Lung microvascular endothelial cell (primary cell): ENCODE measurements at regions not wholly inside any gene's neighbourhood (a gene's known extent, or its start where the extent isn't known, plus 50 kb on each side); places are given as distances from the start of the nearest gene placed in this dataset.

Source experiments
- DNase-seq, 2 donors: peaks; one replicate each; pipeline versions ENCODE4 v3.0.0 to v3.0.0-alpha.2; 2010; ENCODE audit warnings: low read depth in 2 of 2

DNA sequence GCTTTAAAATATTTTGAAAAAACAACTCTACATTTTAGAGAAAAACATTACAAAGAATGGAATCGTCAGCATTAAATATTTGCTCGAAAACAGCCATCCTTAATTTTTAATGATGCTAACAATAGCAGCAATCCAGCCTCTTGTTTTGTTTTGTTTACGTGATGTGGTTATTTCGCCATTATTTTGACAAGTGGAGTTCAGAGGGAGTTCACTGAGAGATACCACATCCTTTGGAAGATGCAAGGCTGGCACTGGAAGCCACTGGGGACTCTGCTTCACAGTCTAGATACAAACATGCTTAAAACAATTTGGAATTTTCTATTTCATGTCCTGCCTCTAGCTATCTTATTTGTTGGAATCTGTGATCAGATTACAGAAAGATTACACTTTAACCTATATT is 556.3 kb downstream of the PCDH17 start:
- DNase-seq: no peak

DNA sequence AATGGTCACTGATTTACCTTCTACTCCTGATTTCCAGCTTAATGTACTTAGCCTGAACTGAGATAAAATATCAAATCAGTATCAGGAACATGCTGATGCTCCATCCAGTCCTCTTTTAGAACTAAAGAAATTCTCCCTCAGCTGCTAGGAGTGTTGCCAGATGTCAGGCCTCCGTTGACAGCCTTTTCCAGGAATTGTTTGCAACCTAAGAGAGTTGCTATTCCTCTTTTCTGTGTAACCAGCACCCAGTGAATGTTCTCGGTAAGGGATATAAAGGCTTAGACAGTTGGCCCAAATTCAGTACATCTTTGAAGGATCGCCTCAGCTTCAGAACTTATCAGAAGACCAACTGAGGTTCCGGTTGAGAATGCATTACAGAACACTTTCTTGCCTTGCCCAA is 559.0 kb downstream of the PCDH17 start:
- DNase-seq: no peak

DNA sequence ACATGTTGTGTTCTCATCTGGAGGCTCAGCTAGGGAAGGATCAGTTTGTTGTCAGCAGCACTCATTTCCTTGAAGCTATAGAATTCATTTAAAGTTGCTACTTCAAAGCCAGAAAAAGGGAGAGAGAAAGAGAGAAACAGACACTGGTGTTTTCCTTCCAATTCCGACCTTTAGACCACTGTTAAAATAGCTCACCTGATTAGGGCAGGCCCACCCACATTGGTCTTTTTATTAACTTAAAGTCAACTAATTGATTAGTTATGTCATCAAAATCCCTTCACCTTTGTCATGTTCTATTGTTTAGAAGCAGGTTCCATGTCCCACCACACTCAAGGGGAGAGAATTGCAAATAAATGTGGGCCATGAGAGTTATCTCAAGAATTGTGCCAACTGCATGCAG is 560.2 kb downstream of the PCDH17 start:
- no peak for DNase-seq

DNA sequence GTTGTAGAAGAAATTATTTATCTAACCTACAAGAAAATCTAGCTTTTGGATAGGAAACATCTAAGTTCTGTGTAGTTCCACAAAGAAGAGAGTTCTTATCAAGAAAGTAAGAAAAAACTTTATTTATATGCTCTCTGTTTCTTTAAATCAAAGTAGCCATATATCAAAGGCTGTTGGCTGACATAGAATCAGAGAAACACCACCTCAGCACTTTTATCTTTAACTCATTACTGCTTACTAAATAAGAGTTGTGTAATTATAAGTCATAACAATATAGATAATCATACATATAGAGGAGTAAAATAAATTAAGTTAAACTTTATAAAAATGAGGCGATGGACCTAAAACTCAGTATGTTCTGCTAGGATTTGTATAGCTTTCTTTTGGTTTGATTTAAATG is 570.6 kb downstream of the PCDH17 start:
- DNase-seq: no peak

DNA sequence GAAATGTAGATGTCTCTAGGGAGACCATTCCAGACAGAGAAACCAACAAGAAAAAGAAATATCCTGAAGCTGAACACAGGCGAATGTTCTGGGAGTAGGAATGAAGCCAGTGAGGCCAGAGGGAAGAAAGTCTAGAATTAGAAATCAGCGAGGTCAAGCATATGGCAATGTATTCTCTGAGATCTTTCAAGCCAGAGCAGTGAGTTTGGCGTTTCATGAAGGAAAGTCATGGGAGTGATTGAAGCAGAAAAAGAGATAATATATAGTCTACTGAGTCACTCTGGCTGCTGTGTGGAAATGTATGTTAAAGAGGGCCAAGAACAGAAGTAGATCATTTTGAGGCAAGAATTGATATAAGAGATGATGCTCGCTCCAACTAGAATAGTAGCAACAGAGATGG is 576.0 kb downstream of the PCDH17 start:
- DNase-seq: no peak

DNA sequence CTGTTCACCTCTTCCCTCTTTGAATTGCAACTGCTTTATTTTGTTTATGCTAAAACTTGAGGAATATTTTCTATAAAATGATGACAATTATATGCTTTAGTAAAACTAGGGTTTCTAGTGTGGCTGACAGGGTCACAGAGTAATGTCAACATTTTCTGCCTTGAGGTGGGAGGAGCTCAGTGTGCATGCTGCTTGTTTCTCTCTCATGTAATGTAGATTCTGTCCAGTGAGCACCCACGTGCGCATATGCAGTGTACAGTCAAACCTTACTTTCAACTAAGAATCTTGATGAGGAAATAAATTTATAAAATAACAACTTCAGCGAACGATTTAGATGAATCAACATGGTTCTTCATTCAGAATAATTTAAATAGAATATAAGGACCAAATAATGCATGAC is 603.9 kb downstream of the PCDH17 start:
- no peak for DNase-seq

DNA sequence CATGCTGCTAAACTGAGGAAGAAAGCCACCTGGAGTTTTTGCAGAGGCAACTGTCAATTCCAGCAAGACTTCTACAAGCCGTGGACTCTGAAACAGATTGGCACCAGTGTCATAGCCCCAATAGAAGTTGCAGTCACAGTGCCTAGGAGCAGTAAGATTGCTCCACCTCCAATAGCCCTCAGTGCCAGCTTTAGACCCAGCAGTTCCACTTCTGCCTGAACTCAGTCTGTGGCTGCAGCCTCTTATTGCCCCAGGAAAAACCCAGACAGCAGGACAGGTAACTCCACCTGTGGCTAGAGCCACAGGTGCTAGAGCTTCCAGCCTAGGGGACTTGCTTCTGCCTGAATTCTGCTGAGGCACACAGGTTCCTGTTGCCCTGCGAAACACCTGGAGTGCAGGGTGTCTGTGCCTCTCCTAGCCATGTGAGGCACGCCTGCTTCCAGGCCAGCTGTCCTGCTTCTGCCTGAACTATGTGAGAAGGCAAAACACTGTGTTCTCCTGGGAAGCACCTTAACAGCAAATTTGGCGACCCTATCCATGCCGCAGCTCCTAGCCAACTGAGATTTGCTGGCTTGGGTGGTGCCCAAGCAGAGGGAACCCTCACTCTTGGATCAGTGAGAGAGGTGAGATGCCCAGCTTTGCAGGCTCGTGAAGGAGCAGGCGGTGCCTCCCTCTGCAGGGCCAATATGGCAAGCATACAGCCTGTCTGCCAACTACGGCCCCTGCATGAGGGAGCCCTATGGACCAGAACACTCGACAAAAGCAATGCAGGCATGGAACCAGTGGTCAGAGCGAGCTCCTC is 607.6 kb downstream of the PCDH17 start:
- DNase-seq: no peak

DNA sequence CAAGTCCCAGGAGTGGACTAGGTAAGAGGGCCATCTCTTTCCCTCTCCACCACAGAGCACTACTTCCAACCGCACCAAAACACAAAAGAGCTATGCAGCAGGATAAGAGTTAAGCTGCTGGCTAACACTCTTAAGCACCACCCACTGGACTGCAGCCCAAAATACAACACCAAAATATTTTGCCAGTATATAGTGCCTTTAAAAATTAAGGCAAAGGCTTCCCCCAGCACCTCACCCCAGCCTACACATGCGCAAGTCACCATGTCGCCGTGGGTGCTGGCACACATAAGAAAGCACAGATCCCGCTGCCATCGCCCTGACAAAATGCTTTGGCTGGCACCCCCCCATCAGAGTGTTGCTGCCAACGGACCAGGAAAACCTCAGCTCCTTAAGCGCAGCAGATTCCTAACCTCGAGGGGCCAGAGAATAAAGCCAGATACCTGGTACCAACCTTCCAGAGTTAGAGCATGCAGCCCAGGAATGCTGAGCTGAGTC is 608.3 kb downstream of the PCDH17 start:
- DNase-seq: no peak

DNA sequence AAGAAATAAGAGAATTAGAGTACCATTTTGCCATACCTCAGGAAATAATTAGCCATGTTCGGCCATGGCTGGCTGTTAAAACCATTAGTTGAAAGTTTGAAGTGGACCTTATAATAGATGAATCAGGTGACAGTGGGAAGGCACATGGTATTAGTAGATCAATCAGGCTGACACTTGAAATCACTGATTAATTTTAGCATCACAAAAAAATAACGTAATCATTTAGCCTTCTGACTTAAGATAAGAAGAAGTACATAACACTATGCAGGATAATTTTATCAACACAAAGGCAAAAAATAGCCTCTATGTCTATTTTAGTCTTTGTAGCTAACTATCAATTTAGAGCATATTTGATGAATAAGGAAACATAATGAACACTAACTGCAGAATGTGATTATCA is 615.5 kb downstream of the PCDH17 start:
- DNase-seq: no peak

DNA sequence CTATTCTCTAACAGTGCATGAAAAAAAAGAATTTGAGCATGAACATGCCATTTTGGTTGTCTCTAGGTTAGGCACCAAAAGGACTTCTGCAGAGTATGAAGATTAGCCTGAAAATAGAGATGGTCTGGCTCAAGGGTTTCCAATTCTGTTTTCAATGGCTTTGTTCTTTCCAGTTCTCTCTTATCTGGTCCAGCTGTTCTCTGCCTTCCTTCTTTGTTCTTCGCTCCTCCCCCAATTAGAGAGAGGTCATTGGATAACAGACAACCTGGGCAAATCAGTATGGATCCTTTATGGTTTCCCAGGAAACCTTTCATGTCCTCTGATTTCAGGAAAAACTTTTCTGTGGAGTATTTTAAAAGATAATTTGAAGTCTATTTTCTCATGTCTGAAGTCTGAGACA is 623.4 kb downstream of the PCDH17 start:
- DNase-seq: no peak

DNA sequence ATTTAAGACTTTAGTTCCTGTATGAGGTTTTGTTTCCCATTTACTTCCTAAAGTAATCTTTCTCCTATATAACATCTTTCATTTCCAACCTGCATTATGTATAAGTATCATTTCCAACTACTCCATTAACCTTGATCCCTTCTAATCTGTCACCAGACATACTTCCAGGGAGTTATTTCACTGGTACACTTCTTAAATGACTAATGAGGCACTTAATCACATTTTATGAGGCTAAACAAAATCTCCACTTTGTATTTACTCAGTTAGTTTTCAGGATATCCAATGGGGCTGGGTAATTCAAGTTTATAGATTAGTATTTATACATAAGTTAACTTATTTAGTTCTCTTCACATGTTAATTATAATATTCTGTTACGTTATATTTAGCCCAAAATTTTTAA is 634.7 kb downstream of the PCDH17 start:
- DNase-seq: no peak

DNA sequence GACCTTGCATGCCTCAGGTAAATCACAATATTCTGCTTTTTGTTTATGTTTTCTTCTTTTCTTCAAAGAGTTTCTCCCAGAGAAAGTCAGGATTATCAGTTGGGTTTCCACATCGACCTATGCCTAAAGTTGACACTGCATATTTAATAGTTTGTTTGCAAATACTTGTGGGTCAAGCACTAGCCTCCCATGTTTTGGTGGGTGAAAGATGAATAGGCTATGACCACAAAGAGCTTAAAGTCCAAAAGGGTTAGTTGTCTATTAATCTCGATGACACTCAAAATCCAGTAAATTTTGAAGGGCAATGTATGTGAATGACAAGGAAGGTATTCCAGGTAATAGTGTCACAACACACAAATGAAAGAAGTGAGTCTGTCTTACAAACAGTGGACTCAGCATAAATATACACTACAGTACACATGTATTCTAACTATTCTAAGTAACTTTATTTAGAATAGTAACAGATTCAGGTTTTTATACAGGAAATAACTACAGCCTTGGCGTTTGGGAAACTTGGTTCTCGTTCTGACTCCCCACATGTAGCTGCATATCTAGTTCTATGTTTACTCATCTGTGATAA is 667.1 kb downstream of the PCDH17 start:
- DNase-seq: no peak

DNA sequence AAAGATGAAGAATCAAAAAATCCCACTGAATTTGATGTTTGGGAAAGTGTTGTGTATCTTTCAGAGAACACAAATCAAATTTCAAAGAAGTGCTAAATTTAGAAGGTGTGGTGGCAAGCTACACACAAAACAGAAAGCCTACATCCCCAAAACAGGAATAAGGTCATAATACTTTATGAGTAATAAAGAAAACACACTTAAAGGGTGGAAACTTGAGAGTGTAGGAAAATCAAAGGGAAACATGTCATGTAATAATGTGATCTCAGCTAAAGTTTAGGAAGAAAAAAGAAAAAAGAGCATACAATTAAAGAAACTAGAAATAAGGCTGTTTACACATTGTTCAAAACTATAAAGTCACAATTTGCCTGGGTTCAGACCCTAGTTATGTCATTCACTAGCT is 668.7 kb downstream of the PCDH17 start:
- DNase-seq: no peak

DNA sequence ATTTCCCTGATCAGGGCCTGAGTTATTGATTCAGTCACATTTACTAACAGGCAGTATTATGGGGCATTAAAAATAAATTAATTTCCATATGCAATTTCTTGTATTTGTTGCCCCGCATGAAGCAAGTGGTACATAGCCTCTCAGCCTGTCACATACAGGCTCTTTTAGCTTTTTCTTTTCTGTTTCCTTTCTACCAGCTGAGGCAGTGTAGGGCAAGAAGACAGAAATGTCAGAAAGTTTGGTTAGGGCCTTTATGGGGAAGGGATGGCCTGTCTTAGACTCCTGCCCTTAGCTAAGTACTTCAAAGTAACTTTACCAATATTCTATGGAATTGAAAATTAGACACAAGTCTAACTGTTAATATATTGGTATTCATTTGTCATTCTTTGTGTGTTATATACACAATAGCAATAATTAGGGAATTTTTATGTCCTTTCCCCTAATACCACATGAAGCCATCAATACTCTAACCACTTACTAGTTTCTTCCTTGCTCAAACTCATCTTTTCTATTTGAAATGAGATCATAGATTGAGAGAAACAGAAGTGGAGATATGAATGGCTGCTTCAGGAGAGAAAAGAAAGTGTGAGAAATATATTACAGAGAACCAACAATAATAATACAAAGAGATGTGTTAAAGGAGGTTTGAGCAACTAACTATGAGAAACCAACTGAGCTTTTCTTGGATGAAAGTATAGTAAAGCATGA is 669.6 kb downstream of the PCDH17 start:
- no peak for DNase-seq

DNA sequence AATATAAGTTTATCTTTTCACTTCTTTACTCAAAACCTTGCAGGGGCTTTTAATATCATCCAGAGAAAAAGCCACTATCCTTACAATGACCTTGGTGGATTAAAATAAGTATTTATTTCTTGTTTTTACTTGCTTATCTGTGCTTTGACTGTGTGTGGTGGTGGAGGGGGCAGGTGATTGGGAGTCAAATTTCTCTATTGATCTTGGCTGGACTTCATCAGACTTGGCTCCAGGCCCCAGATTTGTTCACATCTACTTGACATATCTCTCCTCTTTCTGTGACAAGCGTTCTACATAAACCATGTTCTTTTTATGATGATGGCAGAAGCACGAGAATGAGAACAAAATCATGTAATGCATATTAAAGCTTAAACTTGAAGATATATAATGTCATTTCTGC is 670.8 kb downstream of the PCDH17 start:
- no peak for DNase-seq

DNA sequence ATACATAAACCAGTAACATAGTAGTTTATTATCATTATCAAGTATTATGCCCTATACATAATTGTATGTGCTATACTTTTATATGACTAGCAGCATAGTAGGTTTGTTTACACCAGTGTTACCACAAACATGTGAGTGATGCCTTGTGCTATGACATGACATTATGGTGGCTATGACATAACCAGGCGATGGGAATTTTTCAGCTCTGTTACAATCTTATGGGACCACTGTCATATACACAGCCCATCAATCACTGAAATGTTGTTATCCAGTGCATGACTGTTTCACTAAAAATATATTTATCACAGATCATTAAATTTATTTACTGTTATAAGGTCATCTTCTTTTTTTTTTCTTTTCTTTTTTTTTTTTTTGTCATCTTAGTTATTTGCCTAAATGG is 674.5 kb downstream of the PCDH17 start:
- no peak for DNase-seq

DNA sequence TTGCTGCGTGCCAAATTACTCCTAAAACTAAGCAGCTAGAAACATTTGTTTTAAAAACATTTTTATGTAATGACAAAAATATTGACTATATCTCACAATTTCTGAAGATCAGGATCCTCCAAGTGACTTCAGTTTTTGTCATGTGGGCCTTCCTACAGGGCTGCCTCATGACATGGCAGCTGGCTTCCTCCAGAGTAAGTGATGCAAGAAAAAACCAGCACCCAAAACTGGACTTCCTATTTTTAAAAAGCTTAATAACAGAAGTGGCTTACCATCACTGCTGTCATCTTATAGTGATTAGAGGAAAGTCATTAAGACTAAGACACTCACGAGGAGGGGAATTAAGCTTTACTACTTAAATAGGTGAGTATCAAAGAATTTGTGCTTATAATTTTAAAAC is 681.7 kb downstream of the PCDH17 start:
- DNase-seq: no peak

DNA sequence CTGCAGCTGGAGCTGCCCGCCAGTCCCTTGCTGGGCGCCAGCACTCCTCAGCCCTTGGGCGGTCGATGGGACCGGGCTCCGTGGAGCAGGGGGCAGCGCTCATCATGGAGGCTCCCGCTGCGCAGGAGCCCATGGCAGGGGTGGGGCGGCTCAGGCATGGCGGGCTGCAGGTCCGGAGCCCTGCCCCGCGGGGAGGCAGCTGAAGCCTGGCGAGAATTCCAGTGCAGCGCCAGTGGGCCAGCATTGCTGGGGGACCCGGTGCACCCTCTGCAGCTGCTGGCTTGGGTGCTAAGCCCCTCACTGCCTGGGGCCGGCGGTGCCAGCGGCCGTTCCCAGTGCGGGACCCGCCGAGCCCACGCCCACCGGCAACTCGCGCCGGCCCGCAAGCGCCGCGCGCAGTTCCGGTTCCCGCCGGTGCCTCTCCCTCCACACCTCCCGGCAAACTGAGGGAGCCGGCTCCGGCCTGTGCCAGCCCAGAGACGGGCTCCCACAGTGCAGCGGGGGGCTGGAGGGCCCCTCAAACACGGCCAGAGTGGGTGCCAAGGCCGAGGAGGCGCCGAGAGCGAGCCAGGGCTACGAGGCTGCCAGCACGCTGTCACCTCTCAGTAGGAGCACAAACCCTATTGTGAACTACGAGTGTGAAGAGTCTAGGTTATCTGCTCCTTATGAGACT is 687.1 kb downstream of the PCDH17 start:
- DNase-seq: no peak

DNA sequence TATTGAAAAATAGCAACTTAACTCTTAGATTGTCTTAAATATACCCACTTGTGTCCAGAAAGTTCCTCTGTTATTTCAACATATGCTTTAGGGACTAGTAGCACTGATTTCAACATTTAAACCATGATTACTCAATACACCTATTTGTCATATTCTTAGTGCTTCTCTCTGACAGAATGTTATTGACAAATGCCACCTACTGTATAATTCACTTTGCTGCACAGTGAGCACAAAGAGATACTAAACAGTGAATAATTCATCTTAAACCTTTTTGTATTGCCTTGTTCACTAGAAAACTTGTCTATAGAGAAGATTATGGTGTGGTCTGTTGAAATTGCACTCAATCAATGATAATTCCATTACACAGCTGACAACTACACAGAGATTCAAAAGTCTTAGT is 692.6 kb downstream of the PCDH17 start:
- DNase-seq: no peak

DNA sequence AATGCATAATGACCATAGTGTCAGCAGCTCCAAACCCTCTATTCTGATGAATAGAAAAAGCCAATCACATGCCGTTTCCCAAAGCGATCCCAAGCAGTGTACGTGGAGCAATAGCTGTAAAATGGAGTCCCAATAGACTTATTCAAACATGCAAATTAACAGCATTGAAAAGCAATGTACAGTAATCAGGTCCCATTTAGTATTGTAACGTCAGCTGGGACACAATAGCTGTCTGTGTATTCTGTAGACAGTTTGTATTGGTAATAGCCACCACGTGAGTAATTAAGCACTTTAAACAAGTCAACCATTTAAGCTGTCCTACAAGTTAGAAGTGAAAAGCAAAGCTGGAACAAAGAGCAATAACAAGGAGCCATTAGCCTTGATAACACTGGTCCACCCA is 698.2 kb downstream of the PCDH17 start:
- DNase-seq: no peak

DNA sequence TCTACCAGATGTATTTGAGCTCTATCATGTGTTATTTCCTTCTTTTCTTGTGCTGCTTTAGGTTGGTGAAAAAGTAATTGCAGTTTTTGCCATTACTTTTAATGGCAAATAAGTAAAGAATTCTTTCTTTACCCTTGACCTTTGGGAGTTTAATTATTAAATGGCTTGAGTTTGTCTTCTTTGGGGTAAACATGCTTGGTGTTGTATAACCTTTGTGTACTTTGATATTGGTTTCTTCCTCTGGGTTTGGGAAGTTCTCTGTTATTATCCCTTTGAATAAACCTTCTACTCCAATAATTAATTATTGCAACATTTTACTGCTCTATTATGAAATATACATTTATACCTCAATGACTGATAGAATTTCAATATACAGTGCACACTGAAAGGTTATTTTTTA is 709.4 kb downstream of the PCDH17 start:
- DNase-seq: no peak

DNA sequence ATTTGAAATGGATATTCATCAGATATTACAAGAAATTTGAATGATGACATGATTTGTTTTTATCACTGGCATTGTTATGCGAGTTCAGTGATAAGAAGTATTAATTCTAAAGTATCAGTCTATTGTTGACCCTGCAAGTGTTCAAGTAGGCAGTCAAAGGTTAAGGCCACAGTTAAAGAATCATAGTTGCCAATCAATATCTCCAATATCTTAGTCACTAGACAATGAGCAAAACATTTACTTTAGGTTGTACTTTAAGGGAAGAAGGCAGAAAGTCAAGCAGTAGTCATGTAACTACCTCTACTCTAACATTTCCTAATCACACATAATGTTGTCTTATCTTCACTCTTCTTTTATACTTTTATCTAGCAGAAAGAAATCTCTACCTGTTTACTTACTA is 709.8 kb downstream of the PCDH17 start:
- no peak for DNase-seq
